ENCODE measurements at regions not wholly inside any gene's neighbourhood (a gene's known extent, or its start where the extent isn't known, plus 50 kb on each side); places are given as distances from the start of the nearest gene placed in this dataset.

DNA sequence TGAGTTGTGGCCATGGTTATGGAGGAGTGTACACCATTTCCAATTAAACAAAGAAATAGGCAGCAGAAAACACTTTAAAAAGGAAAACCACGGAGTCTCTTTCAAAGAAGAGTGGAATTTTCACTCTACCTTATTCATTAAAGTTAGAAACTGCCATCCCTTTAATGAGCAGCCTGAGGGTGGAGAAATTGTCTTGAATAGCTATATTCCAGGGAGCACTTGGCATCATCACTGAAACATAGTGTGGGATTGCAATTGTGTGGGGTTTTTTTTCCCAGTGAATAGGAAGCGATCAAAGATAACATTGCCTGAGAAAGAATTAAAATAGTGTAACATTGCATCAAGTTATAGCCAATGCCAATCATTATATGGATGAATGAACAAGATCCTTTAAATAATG lies 191.6 kb downstream of the TEX36 start:
- Histone ChIP-seq H3K4me2 (replicated peaks; ENCODE audit: low read depth, low read length, poor library complexity, severe bottlenecking) (no peak overlapping the region), H3K27ac (ENCODE audit: low read length in 2 of 2) (no peak overlapping the region), H3K79me2 (ENCODE audit: control insufficient read depth, insufficient read depth, low read length) (no peaks in the 10 kb centered on the region), H2AFZ (ENCODE audit: insufficient read depth, low read depth, low read length, poor library complexity, severe bottlenecking) (no peak overlapping the region), H4K20me1 (ENCODE audit: control insufficient read depth, insufficient read depth, low read length, poor library complexity, severe bottlenecking) (no peaks in the 10 kb centered on the region), H3K36me3 (replicated peaks in 1 of 2; ENCODE audit: control extremely low read depth in 1 of 2, control insufficient read depth in 1 of 2, extremely low read depth in 1 of 2, insufficient read depth in 2 of 2, low read length in 1 of 2) (no peaks in the 10 kb centered on the region), H3K9ac (ENCODE audit: low read length) (no peak overlapping the region), H3K9me3 (ENCODE audit: control extremely low read depth in 1 of 3, control insufficient read depth in 2 of 3, insufficient read depth in 1 of 3, low read length in 2 of 3) (peaks cover 0 to 4% (median 0%) of the 10 kb centered on the region in 3 donors), H3K27me3 (replicated peaks in 1 of 4; ENCODE audit: control extremely low read depth in 1 of 4, control insufficient read depth in 3 of 4, insufficient read depth in 4 of 4, low read length in 3 of 4) (no peaks in the 10 kb centered on the region), H3K4me3 (ENCODE audit: control extremely low read depth in 1 of 5, extremely low read depth in 1 of 5, insufficient read depth in 1 of 5, low read depth in 2 of 5, low read length in 4 of 5) (no peak overlapping the region), H3K4me1 (ENCODE audit: control insufficient read depth in 2 of 2, insufficient read depth in 2 of 2, low read length in 2 of 2) (no peaks in the 10 kb centered on the region)
- ChIA-PET POLR2A (no interaction called here), CTCF (no interaction called here)
- no peak for TF ChIP-seq EZH2 (IDR thresholded peaks at IDR 0.05; ENCODE audit: borderline replicate concordance, insufficient read depth, low read depth, low read length, poor library complexity, severe bottlenecking)
- TF ChIP-seq, protein P1, sequence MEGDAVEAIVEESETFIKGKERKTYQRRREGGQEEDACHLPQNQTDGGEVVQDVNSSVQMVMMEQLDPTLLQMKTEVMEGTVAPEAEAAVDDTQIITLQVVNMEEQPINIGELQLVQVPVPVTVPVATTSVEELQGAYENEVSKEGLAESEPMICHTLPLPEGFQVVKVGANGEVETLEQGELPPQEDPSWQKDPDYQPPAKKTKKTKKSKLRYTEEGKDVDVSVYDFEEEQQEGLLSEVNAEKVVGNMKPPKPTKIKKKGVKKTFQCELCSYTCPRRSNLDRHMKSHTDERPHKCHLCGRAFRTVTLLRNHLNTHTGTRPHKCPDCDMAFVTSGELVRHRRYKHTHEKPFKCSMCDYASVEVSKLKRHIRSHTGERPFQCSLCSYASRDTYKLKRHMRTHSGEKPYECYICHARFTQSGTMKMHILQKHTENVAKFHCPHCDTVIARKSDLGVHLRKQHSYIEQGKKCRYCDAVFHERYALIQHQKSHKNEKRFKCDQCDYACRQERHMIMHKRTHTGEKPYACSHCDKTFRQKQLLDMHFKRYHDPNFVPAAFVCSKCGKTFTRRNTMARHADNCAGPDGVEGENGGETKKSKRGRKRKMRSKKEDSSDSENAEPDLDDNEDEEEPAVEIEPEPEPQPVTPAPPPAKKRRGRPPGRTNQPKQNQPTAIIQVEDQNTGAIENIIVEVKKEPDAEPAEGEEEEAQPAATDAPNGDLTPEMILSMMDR (IDR thresholded peaks at IDR 0.05) = no peak
- no CpG with 5 or more reads among the region's 2 CpGs for WGBS (ENCODE audit: insufficient coverage)
- DNase-seq (no peak), ATAC-seq (ENCODE audit: low read depth) (no peak)
- Mint-ChIP-seq H3K4me3 (no peak overlapping the region), H3K9me3 (ENCODE audit: insufficient read depth) (no peaks in the 10 kb centered on the region), H3K27ac (no peak overlapping the region), H3K27me3 (peaks cover 8% of the 10 kb centered on the region), H3K4me1 (no peaks in the 10 kb centered on the region)
- intact Hi-C loops (cut with micrococcal nuclease) = no loop called here

DNA sequence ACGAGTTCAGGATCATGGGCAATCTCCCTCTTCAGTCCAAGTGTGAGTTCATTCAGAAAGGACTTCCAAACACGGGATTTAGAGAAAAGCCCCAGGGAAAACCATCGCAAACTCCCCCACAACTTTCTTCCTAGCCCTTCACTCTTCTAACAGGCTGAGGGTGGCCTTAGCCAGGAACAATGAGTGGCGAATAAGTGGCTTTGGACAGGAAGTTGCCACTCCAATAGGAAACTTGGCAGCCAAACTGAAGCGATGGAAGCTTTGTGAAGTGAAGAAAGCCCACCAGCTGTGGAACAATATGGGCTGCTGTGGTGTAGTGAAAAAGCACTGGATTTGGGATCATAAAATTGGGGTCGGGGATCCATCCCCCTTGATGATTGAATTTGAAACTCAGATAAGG lies 193.2 kb downstream of the TEX36 start:
- ATAC-seq (ENCODE audit: low read depth) (no peak), DNase-seq (no peak)
- Mint-ChIP-seq H3K4me1 (no peaks in the 10 kb centered on the region), H3K27me3 (peaks cover 4% of the 10 kb centered on the region), H3K9me3 (ENCODE audit: insufficient read depth) (no peaks in the 10 kb centered on the region), H3K27ac (no peak overlapping the region), H3K4me3 (no peak overlapping the region)
- Histone ChIP-seq H3K27ac (ENCODE audit: low read length in 2 of 2) (no peak overlapping the region), H3K27me3 (replicated peaks in 1 of 4; ENCODE audit: control extremely low read depth in 1 of 4, control insufficient read depth in 3 of 4, insufficient read depth in 4 of 4, low read length in 3 of 4) (no peaks in the 10 kb centered on the region), H3K9ac (ENCODE audit: low read length) (no peak overlapping the region), H3K9me3 (ENCODE audit: control extremely low read depth in 1 of 3, control insufficient read depth in 2 of 3, insufficient read depth in 1 of 3, low read length in 2 of 3) (peaks cover 0 to 4% (median 0%) of the 10 kb centered on the region in 3 donors), H2AFZ (ENCODE audit: insufficient read depth, low read depth, low read length, poor library complexity, severe bottlenecking) (no peak overlapping the region), H3K4me1 (ENCODE audit: control insufficient read depth in 2 of 2, insufficient read depth in 2 of 2, low read length in 2 of 2) (no peaks in the 10 kb centered on the region), H3K4me3 (ENCODE audit: control extremely low read depth in 1 of 5, extremely low read depth in 1 of 5, insufficient read depth in 1 of 5, low read depth in 2 of 5, low read length in 4 of 5) (no peak overlapping the region), H3K36me3 (replicated peaks in 1 of 2; ENCODE audit: control extremely low read depth in 1 of 2, control insufficient read depth in 1 of 2, extremely low read depth in 1 of 2, insufficient read depth in 2 of 2, low read length in 1 of 2) (no peaks in the 10 kb centered on the region), H3K4me2 (replicated peaks; ENCODE audit: low read depth, low read length, poor library complexity, severe bottlenecking) (no peak overlapping the region), H4K20me1 (ENCODE audit: control insufficient read depth, insufficient read depth, low read length, poor library complexity, severe bottlenecking) (no peaks in the 10 kb centered on the region), H3K79me2 (ENCODE audit: control insufficient read depth, insufficient read depth, low read length) (no peaks in the 10 kb centered on the region)
- intact Hi-C loops (cut with micrococcal nuclease) = no loop called here
- TF ChIP-seq EZH2 (IDR thresholded peaks at IDR 0.05; ENCODE audit: borderline replicate concordance, insufficient read depth, low read depth, low read length, poor library complexity, severe bottlenecking) = no peak
- TF ChIP-seq, protein P1 (IDR thresholded peaks at IDR 0.05) = no peak
- 42% methylated on average over 3 of the region's 6 CpGs for WGBS (ENCODE audit: insufficient coverage)
- CTCF ChIA-PET = no interaction called here
- POLR2A ChIA-PET = no interaction called here

All from B cell (primary cell).